H9 (cell line): ENCODE measurements at regions not wholly inside any gene's neighbourhood (a gene's known extent, or its start where the extent isn't known, plus 50 kb on each side); places are given as distances from the start of the nearest gene placed in this dataset.

Experiments used
- DNase-seq: peaks from one replicate; pipeline ENCODE4 v3.0.0-alpha.2; 2017
- H2AFZ ChIP-seq: one replicate; pipeline ENCODE4 v1.6.1; 2013; ENCODE audit warnings: mild to moderate bottlenecking, low read length, control low read depth, moderate library complexity
- H2AK5ac ChIP-seq: 2 replicates; pipeline ENCODE4 v1.6.1; 2013; ENCODE audit warnings: low read length, control low read depth, mixed read lengths; ENCODE audit not compliant: insufficient read length
- H2BK120ac ChIP-seq: one replicate; pipeline ENCODE4 v1.6.1; 2013; ENCODE audit warnings: low read depth, mild to moderate bottlenecking, low read length, control low read depth, inconsistent platforms; ENCODE audit not compliant: poor library complexity, severe bottlenecking
- H2BK12ac ChIP-seq: 2 replicates; pipeline ENCODE4 v1.6.1; 2013; ENCODE audit warnings: low read length, control low read depth, mixed read lengths, low read depth; ENCODE audit not compliant: insufficient read length
- H2BK15ac ChIP-seq: 2 replicates; pipeline ENCODE4 v1.6.1; 2013; ENCODE audit warnings: low read depth, low read length, control low read depth
- H2BK20ac ChIP-seq: one replicate; pipeline ENCODE4 v1.6.1; 2013; ENCODE audit warnings: low read depth, mild to moderate bottlenecking, low read length, control low read depth, inconsistent platforms; ENCODE audit not compliant: poor library complexity, severe bottlenecking
- H2BK5ac ChIP-seq: 2 replicates; pipeline ENCODE4 v1.6.1; 2013; ENCODE audit warnings: low read length, control low read depth, mixed read lengths; ENCODE audit not compliant: insufficient read length
- H3K14ac ChIP-seq: 2 replicates; pipeline ENCODE4 v1.6.1; 2013; ENCODE audit warnings: low read length, control low read depth; ENCODE audit not compliant: insufficient read depth
- H3K18ac ChIP-seq: 2 replicates; pipeline ENCODE4 v1.6.1; 2013; ENCODE audit warnings: low read depth, mild to moderate bottlenecking, mixed read lengths, low read length, control low read depth; ENCODE audit not compliant: insufficient read length
- H3K23ac ChIP-seq: 2 replicates; pipeline ENCODE4 v1.6.1; 2013; ENCODE audit warnings: low read length, control low read depth, mixed read lengths, low read depth; ENCODE audit not compliant: insufficient read length
- H3K23me2 ChIP-seq: 2 replicates; pipeline ENCODE4 v1.6.1; 2013; ENCODE audit warnings: low read depth, mild to moderate bottlenecking, mixed read lengths, low read length, control low read depth; ENCODE audit not compliant: insufficient read length, poor library complexity, severe bottlenecking
- H3K27ac ChIP-seq: 2 replicates; pipeline ENCODE4 v1.5.1; 2013; ENCODE audit warnings: low read length, control low read depth, mixed read lengths, low read depth; ENCODE audit not compliant: insufficient read length
- H3K27me3 ChIP-seq: 2 replicates; pipeline ENCODE4 v1.6.1; 2013; ENCODE audit warnings: low read length, control low read depth, inconsistent platforms; ENCODE audit not compliant: insufficient read depth
- H3K4ac ChIP-seq: 2 replicates; pipeline ENCODE4 v1.6.1; 2013; ENCODE audit warnings: low read depth, mild to moderate bottlenecking, control low read depth, inconsistent platforms, low read length, moderate library complexity
- H3K4me1 ChIP-seq: 2 replicates; pipeline ENCODE4 v1.6.1; 2013; ENCODE audit warnings: low read length, control low read depth, inconsistent platforms; ENCODE audit not compliant: insufficient read depth
- H3K4me2 ChIP-seq: 2 replicates; pipeline ENCODE4 v1.6.1; 2013; ENCODE audit warnings: low read length, control low read depth, mixed read lengths; ENCODE audit not compliant: insufficient read length, insufficient read depth
- H3K56ac ChIP-seq: 2 replicates; pipeline ENCODE4 v1.6.1; 2013; ENCODE audit warnings: low read depth, mild to moderate bottlenecking, mixed read lengths, low read length, control low read depth; ENCODE audit not compliant: insufficient read length
- H3K79me1 ChIP-seq: 2 replicates; pipeline ENCODE4 v1.6.1; 2013; ENCODE audit warnings: low read depth, mild to moderate bottlenecking, moderate library complexity, low read length, control low read depth, inconsistent platforms; ENCODE audit not compliant: insufficient read depth, poor library complexity, severe bottlenecking
- H3K79me2 ChIP-seq: 2 replicates; pipeline ENCODE4 v1.6.1; 2013; ENCODE audit warnings: low read length, control low read depth, inconsistent platforms; ENCODE audit not compliant: insufficient read depth
- H3K9ac ChIP-seq: 2 replicates; pipeline ENCODE4 v1.6.1; 2013; ENCODE audit warnings: low read length, control low read depth, mixed read lengths; ENCODE audit not compliant: insufficient read length; ENCODE audit errors: extremely low read depth
- H3K9me3 ChIP-seq: one replicate; pipeline ENCODE4 v1.6.1; 2013; ENCODE audit warnings: low read depth, low read length, inconsistent platforms; ENCODE audit not compliant: control insufficient read depth
- H3T11ph ChIP-seq: one replicate; pipeline ENCODE4 v1.6.1; 2013; ENCODE audit warnings: mild to moderate bottlenecking, low read length, control low read depth, inconsistent platforms
- H4K20me1 ChIP-seq: one replicate; pipeline ENCODE4 v1.6.1; 2013; ENCODE audit not compliant: control insufficient read depth, insufficient read length, insufficient read depth
- H4K5ac ChIP-seq: 2 replicates; pipeline ENCODE4 v1.6.1; 2013; ENCODE audit warnings: low read depth, mild to moderate bottlenecking, mixed read lengths, low read length, control low read depth; ENCODE audit not compliant: insufficient read length
- H4K8ac ChIP-seq: replicated peaks from 2 replicates; pipeline ENCODE4 v1.6.1; 2013; ENCODE audit warnings: low read length, control low read depth, mixed read lengths, low read depth; ENCODE audit not compliant: insufficient read length
- H4K91ac ChIP-seq: 2 replicates; pipeline ENCODE4 v1.6.1; 2013; ENCODE audit warnings: low read depth, mild to moderate bottlenecking, moderate library complexity, mixed read lengths, low read length, control low read depth; ENCODE audit not compliant: insufficient read length
- H3K27ac Mint-ChIP-seq, 3 experiments: 2 replicates in 2 of 3; 3 replicates in 1 of 3; pipeline ENCODE4 v1.8.0; 2020 to 2021; ENCODE audit warnings: mixed read lengths in 3 of 3, mild to moderate bottlenecking in 1 of 3, moderate library complexity in 1 of 3
- H3K27me3 Mint-ChIP-seq: 2 replicates; pipeline ENCODE4 v1.8.0; 2021; ENCODE audit warnings: low read depth, mild to moderate bottlenecking, moderate library complexity, mixed read lengths
- H3K36me3 Mint-ChIP-seq, 3 experiments: 2 replicates in 2 of 3; 3 replicates in 1 of 3; pipeline ENCODE4 v1.8.0; 2020 to 2021; ENCODE audit warnings: low read depth in 3 of 3, mixed read lengths in 3 of 3; ENCODE audit not compliant: insufficient read depth in 1 of 3
- H3K4me1 Mint-ChIP-seq, 2 experiments: 2 replicates each; pipeline ENCODE4 v1.8.0; 2020; ENCODE audit warnings: mixed read lengths in 2 of 2
- H3K4me3 Mint-ChIP-seq, 2 experiments: 2 replicates in 1 of 2; 3 replicates in 1 of 2; pipeline ENCODE4 v1.8.0; 2020 to 2021; ENCODE audit warnings: mild to moderate bottlenecking in 2 of 2, mixed read lengths in 2 of 2, moderate library complexity in 1 of 2
- H3K9me3 Mint-ChIP-seq, 2 experiments: 2 replicates in 1 of 2; 3 replicates in 1 of 2; pipeline ENCODE4 v1.8.0; 2020; ENCODE audit warnings: mild to moderate bottlenecking in 2 of 2, mixed read lengths in 2 of 2, moderate library complexity in 1 of 2
- CTCF ChIP-seq: fragments of 200-600 bp; sonication (generic); conservative IDR thresholded peaks from 3 replicates; pipeline ENCODE4 v1.8.0; 2021; ENCODE audit warnings: antibody characterized with exemption, mild to moderate bottlenecking
- WGBS: extraction: QIAGEN DNeasy Blood & Tissue Kit; methylation state at CpG from one replicate; pipeline ENCODE4 v1.1.7; 2013; ENCODE audit warnings: missing lambda C conversion rate, low lambda C conversion rate, mixed read lengths; ENCODE audit not compliant: insufficient read length; ENCODE audit errors: extremely low coverage; 5-methylcytosine and 5-hydroxymethylcytosine counted together

GRCh38 chr3:6120786-6121185 lies 740.1 kb upstream of the GRM7 start:
- no peaks in the 10 kb centered on the region; the same call in 1 of the 2 replicates for H3K4me1 ChIP-seq
- no peak overlapping the region for H4K5ac ChIP-seq
- no peak overlapping the region for H3K4me3 Mint-ChIP-seq
- no peak overlapping the region for H2AK5ac ChIP-seq
- no peaks in the 10 kb centered on the region for H4K20me1 ChIP-seq
- H3K56ac ChIP-seq: no peak overlapping the region
- H3K27me3 ChIP-seq: no peaks in the 10 kb centered on the region
- no peak for TF ChIP-seq CTCF
- H3K4me1 Mint-ChIP-seq: peaks cover 23 to 45% of the 10 kb centered on the region in 2 experiments
- no peak overlapping the region for H2BK20ac ChIP-seq
- no peak overlapping the region for H3K4ac ChIP-seq
- H3K9me3 ChIP-seq: no peaks in the 10 kb centered on the region
- H3K9ac ChIP-seq: no peak overlapping the region
- no peak for DNase-seq
- H3T11ph ChIP-seq: no peak overlapping the region
- 0 out of 7 replicates have a peak overlapping the region, but pooled peaks of 1 of the 3 experiments have one; percentile 40 for H3K27ac Mint-ChIP-seq
- no peak overlapping the region for H2BK5ac ChIP-seq
- no peaks in the 10 kb centered on the region for H3K27me3 Mint-ChIP-seq
- H2BK12ac ChIP-seq: no peak overlapping the region
- H3K18ac ChIP-seq: no peak overlapping the region
- WGBS: no CpG with 5 or more reads among the region's 5 CpGs
- no peak overlapping the region for H4K91ac ChIP-seq
- H3K9me3 Mint-ChIP-seq: peaks cover 0 to 3% of the 10 kb centered on the region in 2 experiments; a peak in 1 of 5 replicates
- H3K27ac ChIP-seq: no peak overlapping the region
- no peak overlapping the region for H2AFZ ChIP-seq
- no peak overlapping the region for H3K14ac ChIP-seq
- H3K4me2 ChIP-seq: no peak overlapping the region
- no peak overlapping the region for H3K23ac ChIP-seq
- H3K23me2 ChIP-seq: no peaks in the 10 kb centered on the region
- no peaks in the 10 kb centered on the region for H3K79me2 ChIP-seq
- no peak overlapping the region for H2BK15ac ChIP-seq
- no peaks in the 10 kb centered on the region for H3K79me1 ChIP-seq
- no peaks in the 10 kb centered on the region for H3K36me3 Mint-ChIP-seq
- H2BK120ac ChIP-seq: no peak overlapping the region
- H4K8ac ChIP-seq: no peak overlapping the region
